Skeletal muscle tissue (tissue), 3 donors: ENCODE measurements at regions not wholly inside any gene's neighbourhood (a gene's known extent, or its start where the extent isn't known, plus 50 kb on each side); places are given as distances from the start of the nearest gene placed in this dataset.

Experiments used
- H3K27ac ChIP-seq: one replicate; pipeline ENCODE4 v1.7.0; 2013; ENCODE audit warnings: mild to moderate bottlenecking, low read depth, low read length, inconsistent platforms
- H3K27me3 ChIP-seq, 3 donors: one replicate each; pipeline ENCODE4 v1.7.0; 2013; ENCODE audit warnings: low read length in 3 of 3; ENCODE audit not compliant: control insufficient read depth in 3 of 3, insufficient read depth in 3 of 3
- H3K36me3 ChIP-seq, 3 donors: one replicate each; pipeline ENCODE4 v1.7.0; 2013; ENCODE audit warnings: low read length in 3 of 3; ENCODE audit not compliant: control insufficient read depth in 3 of 3, insufficient read depth in 3 of 3
- H3K4me1 ChIP-seq, 3 donors: one replicate each; pipeline ENCODE4 v1.7.0; 2013; ENCODE audit warnings: low read length in 3 of 3, mild to moderate bottlenecking in 3 of 3; ENCODE audit not compliant: control insufficient read depth in 3 of 3, insufficient read depth in 3 of 3
- H3K4me3 ChIP-seq, 3 donors: one replicate each; pipeline ENCODE4 v1.7.0; 2013; ENCODE audit warnings: low read length in 3 of 3
- H3K9ac ChIP-seq, 3 donors: one replicate each; pipeline ENCODE4 v1.7.0; 2013; ENCODE audit warnings: low read length in 3 of 3, mild to moderate bottlenecking in 3 of 3, moderate library complexity in 2 of 3, low read depth in 1 of 3
- H3K9me3 ChIP-seq, 3 donors: one replicate each; pipeline ENCODE4 v1.7.0; 2013; ENCODE audit warnings: low read length in 3 of 3; ENCODE audit not compliant: control insufficient read depth in 3 of 3
- donor health status: Osteomylitis.

GRCh38 chr1:234778221-234779159 is 168.5 kb upstream of the IRF2BP2 start:
- no peak overlapping the region for H3K27ac ChIP-seq
- H3K27me3 ChIP-seq: peaks cover 46 to 64% (median 61%) of the 10 kb centered on the region in 3 donors
- H3K9ac ChIP-seq: no peak overlapping the region
- H3K9me3 ChIP-seq: no peaks in the 10 kb centered on the region
- no peak overlapping the region for H3K4me3 ChIP-seq
- H3K4me1 ChIP-seq: peaks cover 0 to 15% (median 13%) of the 10 kb centered on the region in 3 donors
- no peaks in the 10 kb centered on the region for H3K36me3 ChIP-seq

- Histone ChIP-seq H3K4me3 (no peak overlapping the region), H3K27me3 (peaks cover 46 to 61% (median 58%) of the 10 kb centered on the region in 3 donors), H3K36me3 (no peaks in the 10 kb centered on the region), H3K9me3 (no peaks in the 10 kb centered on the region), H3K27ac (no peak overlapping the region), H3K4me1 (peaks cover 0 to 16% (median 13%) of the 10 kb centered on the region in 3 donors), H3K9ac (no peak overlapping the region)
These were observed 167.9 kb upstream of the IRF2BP2 start for GRCh38 chr1:234777856-234778220.

GRCh38 chr1:234776876-234777855 is 167.2 kb upstream of the IRF2BP2 start:
- Histone ChIP-seq H3K9me3 (no peaks in the 10 kb centered on the region), H3K27me3 (peaks cover 46 to 56% (median 55%) of the 10 kb centered on the region in 3 donors), H3K27ac (no peak overlapping the region), H3K9ac (no peak overlapping the region), H3K4me3 (no peak overlapping the region), H3K4me1 (peaks cover 0 to 22% (median 20%) of the 10 kb centered on the region in 3 donors), H3K36me3 (no peaks in the 10 kb centered on the region)

GRCh38 chr1:234776256-234776875 is 166.4 kb upstream of the IRF2BP2 start:
- H3K9ac ChIP-seq: no peak overlapping the region
- H3K4me3 ChIP-seq: no peak overlapping the region
- H3K27ac ChIP-seq: no peak overlapping the region
- peaks cover 5 to 24% (median 24%) of the 10 kb centered on the region in 3 donors for H3K4me1 ChIP-seq
- no peaks in the 10 kb centered on the region for H3K36me3 ChIP-seq
- H3K27me3 ChIP-seq: peaks cover 46 to 49% (median 47%) of the 10 kb centered on the region in 3 donors
- H3K9me3 ChIP-seq: no peaks in the 10 kb centered on the region

- Histone ChIP-seq H3K27ac (no peak overlapping the region), H3K9ac (no peak overlapping the region), H3K4me1 (peaks cover 5 to 21% (median 19%) of the 10 kb centered on the region in 3 donors)
These were observed 165.7 kb upstream of the IRF2BP2 start for GRCh38 chr1:234775477-234776246.

DNA sequence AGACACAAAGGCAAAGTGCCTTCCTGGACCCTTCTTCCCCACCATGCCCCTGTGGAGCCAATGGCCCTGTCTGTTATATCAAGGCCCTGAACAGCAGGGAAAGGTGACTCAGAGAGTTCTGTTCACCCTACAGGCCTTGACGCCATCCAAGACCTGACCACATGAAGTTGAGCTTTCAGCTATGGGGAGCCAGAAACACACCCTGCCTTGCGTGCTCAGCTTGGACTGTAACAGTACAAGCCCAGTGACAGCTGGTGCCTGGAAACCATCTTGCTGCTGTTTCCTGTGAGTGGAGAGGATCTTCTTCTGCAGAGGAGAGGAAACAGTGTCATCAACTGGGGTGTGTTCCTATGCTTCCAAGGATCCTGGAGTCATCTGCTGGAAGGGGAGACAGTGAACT is 165.0 kb upstream of the IRF2BP2 start:
- Histone ChIP-seq H3K27me3 (peaks cover 35% of the 10 kb centered on the region in 3 donors), H3K4me1 (peaks cover 5 to 19% (median 17%) of the 10 kb centered on the region in 3 donors), H3K4me3 (no peak overlapping the region), H3K9me3 (no peaks in the 10 kb centered on the region), H3K27ac (no peak overlapping the region), H3K9ac (no peak overlapping the region), H3K36me3 (no peaks in the 10 kb centered on the region)

More at GRCh38 chr1:234775477-234776246, 165.7 kb upstream of the IRF2BP2 start:
- no peak overlapping the region for H3K4me3 ChIP-seq
- H3K36me3 ChIP-seq: no peaks in the 10 kb centered on the region
- H3K9me3 ChIP-seq: no peaks in the 10 kb centered on the region
- peaks cover 42% of the 10 kb centered on the region in 3 donors for H3K27me3 ChIP-seq

GRCh38 chr1:234773936-234774677 is 164.1 kb upstream of the IRF2BP2 start:
- H3K4me1 ChIP-seq: peaks cover 5 to 19% (median 17%) of the 10 kb centered on the region in 3 donors
- H3K36me3 ChIP-seq: no peaks in the 10 kb centered on the region
- no peak overlapping the region for H3K4me3 ChIP-seq
- H3K9me3 ChIP-seq: no peaks in the 10 kb centered on the region
- H3K27me3 ChIP-seq: peaks cover 29% of the 10 kb centered on the region in 3 donors
- no peak overlapping the region for H3K9ac ChIP-seq
- H3K27ac ChIP-seq: no peak overlapping the region

GRCh38 chr1:234772345-234773147 is 162.6 kb upstream of the IRF2BP2 start:
- Histone ChIP-seq H3K9ac (peak overlapping the region in 2 of 3 donors; percentile 61 to 69), H3K4me1 (peaks cover 5 to 19% (median 14%) of the 10 kb centered on the region in 3 donors), H3K36me3 (no peaks in the 10 kb centered on the region), H3K27me3 (peaks cover 13 to 14% (median 14%) of the 10 kb centered on the region in 3 donors), H3K27ac (peak overlapping the region; percentile 83), H3K4me3 (peak overlapping the region in 2 of 3 donors; percentile 6 to 41), H3K9me3 (no peaks in the 10 kb centered on the region)
